ENCODE measurements at regions not wholly inside any gene's neighbourhood (a gene's known extent, or its start where the extent isn't known, plus 50 kb on each side); places are given as distances from the start of the nearest gene placed in this dataset.

- Histone ChIP-seq H3K9me3 (no peaks in the 10 kb centered on the region), H3K27ac (no peak overlapping the region), H3K36me3 (no peaks in the 10 kb centered on the region), H3K27me3 (no peaks in the 10 kb centered on the region), H3K4me3 (ENCODE audit: low read depth in 1 of 2, low read length in 1 of 2) (no peak overlapping the region), H3K4me1 (ENCODE audit: control insufficient read depth in 1 of 2, insufficient read depth in 1 of 2, low read depth in 1 of 2, low read length in 1 of 2) (no peaks in the 10 kb centered on the region)
- no peak for TF ChIP-seq CTCF (IDR thresholded peaks at IDR 0.05)
Observed at GRCh38 chr7:153010416-153010815, 250.9 kb downstream of the ACTR3B start.

DNA sequence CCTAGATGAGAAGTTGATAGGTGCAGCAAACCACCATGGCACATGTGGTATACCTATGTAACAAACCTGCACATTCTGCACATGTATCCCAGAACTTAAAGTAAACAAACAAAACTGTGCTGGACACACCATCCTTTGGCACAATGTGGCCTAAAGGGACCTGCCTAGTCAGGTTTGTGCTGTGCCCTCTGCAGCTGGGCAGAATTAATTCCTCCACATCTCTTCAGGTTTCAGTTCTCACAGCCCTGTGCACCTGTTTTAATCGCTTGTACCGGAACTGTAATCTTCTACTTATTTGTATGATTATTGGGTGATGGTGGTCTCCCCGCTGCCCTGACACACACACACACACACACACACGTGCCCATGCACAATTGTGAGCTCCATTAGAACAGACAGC is 252.7 kb downstream of the ACTR3B start:
- no peak for TF ChIP-seq CTCF (IDR thresholded peaks at IDR 0.05)
- no peak overlapping the region for H3K4me3 ChIP-seq (ENCODE audit: low read depth in 1 of 2, low read length in 1 of 2)
- no peak overlapping the region for H3K27ac ChIP-seq
- H3K4me1 ChIP-seq (ENCODE audit: control insufficient read depth in 1 of 2, insufficient read depth in 1 of 2, low read depth in 1 of 2, low read length in 1 of 2): no peaks in the 10 kb centered on the region
- no peaks in the 10 kb centered on the region for H3K36me3 ChIP-seq
- no peaks in the 10 kb centered on the region for H3K9me3 ChIP-seq
- H3K27me3 ChIP-seq: no peaks in the 10 kb centered on the region

GRCh38 chr7:153017223-153017622 is 257.7 kb downstream of the ACTR3B start:
- Histone ChIP-seq H3K27me3 (no peaks in the 10 kb centered on the region), H3K9me3 (no peaks in the 10 kb centered on the region), H3K36me3 (no peaks in the 10 kb centered on the region), H3K27ac (no peak overlapping the region), H3K4me1 (ENCODE audit: control insufficient read depth in 1 of 2, insufficient read depth in 1 of 2, low read depth in 1 of 2, low read length in 1 of 2) (no peaks in the 10 kb centered on the region), H3K4me3 (ENCODE audit: low read depth in 1 of 2, low read length in 1 of 2) (no peak overlapping the region)
- TF ChIP-seq CTCF (IDR thresholded peaks at IDR 0.05): no peak

- no peaks in the 10 kb centered on the region for H3K9me3 ChIP-seq
- H3K27me3 ChIP-seq: no peaks in the 10 kb centered on the region
- H3K4me3 ChIP-seq (ENCODE audit: low read depth in 1 of 2, low read length in 1 of 2): no peak overlapping the region
- H3K36me3 ChIP-seq: no peaks in the 10 kb centered on the region
- no peak for TF ChIP-seq CTCF (IDR thresholded peaks at IDR 0.05)
- H3K4me1 ChIP-seq (ENCODE audit: control insufficient read depth in 1 of 2, insufficient read depth in 1 of 2, low read depth in 1 of 2, low read length in 1 of 2): no peaks in the 10 kb centered on the region
- H3K27ac ChIP-seq: no peak overlapping the region
Observed at GRCh38 chr7:153021542-153021941, 262.0 kb downstream of the ACTR3B start.

DNA sequence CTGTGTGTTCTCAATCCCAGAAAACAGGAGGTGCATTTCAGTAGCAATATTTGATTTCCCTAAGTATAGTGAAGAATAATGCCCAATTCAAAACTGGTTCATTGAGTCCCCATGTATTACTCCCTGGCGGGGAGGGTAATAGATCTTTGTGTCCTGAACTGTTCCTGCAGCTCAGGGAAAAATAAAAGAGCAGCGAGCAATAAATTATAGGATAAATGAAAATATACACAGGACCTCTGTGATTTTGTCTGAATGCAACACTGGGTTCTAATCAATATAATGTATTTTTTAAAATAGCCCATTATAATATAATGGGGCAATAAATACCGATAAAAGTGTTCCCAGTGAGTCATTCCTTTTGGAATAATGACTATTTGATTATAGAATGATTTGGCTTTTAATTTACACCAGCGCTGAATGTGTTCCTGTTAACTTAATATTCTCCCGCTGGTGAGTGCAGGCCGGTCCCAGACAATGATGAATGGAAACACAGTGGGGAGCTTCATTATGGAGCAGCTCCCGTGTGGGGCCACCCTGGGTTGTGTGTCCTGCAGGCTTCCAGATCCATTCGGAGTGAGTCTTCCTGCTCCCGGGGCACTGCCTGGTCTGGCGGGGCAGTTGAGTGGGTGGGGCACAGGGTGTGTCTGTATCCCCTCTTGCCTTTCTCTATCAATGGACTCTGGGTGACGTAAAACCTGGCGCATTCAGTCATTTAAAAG is 263.1 kb downstream of the ACTR3B start:
- Histone ChIP-seq H3K36me3 (no peaks in the 10 kb centered on the region), H3K4me3 (ENCODE audit: low read depth in 1 of 2, low read length in 1 of 2) (no peak overlapping the region)

More for the DNA sequence above, 263.1 kb downstream of the ACTR3B start:
- no peak overlapping the region for H3K27ac ChIP-seq
- TF ChIP-seq CTCF (IDR thresholded peaks at IDR 0.05): no peak
- H3K4me1 ChIP-seq (ENCODE audit: control insufficient read depth in 1 of 2, insufficient read depth in 1 of 2, low read depth in 1 of 2, low read length in 1 of 2): no peaks in the 10 kb centered on the region
- H3K27me3 ChIP-seq: no peaks in the 10 kb centered on the region
- no peaks in the 10 kb centered on the region for H3K9me3 ChIP-seq

Measured in neutrophil (primary cell).